Activated B cell treated with CpG ODN at 0.5 μM for 24 hours (primary cell): ENCODE measurements at regions not wholly inside any gene's neighbourhood (a gene's known extent, or its start where the extent isn't known, plus 50 kb on each side); places are given as distances from the start of the nearest gene placed in this dataset.

Experiments used
- ATAC-seq: fragments of 200-7000 bp; cut with Tn5 transposase; one replicate; pipeline ENCODE4 v1.10.0; 2021; ENCODE audit warnings: low read depth, mild to moderate bottlenecking, moderate library complexity
- CTCF ChIA-PET: fragments of 350-600 bp; sonication (Branson Sonifier 250); formaldehyde crosslinking; loops from one replicate; lab custom pipeline; 2021; ENCODE audit warnings: antibody characterized with exemption; lab: Charles Lee
- POLR2A ChIA-PET: fragments of 350-600 bp; sonication (Branson Sonifier 250); formaldehyde crosslinking; loops from one replicate; lab custom pipeline; 2021; ENCODE audit warnings: antibody characterized with exemption; lab: Charles Lee
- DNase-seq: peaks from one replicate; pipeline ENCODE4 v3.0.0; 2022
- H3K27ac Mint-ChIP-seq: one replicate; pipeline ENCODE4 v1.8.0; 2020; ENCODE audit warnings: mixed read lengths
- H3K27me3 Mint-ChIP-seq: one replicate; pipeline ENCODE4 v1.8.0; 2021; ENCODE audit warnings: mixed read lengths
- H3K36me3 Mint-ChIP-seq: one replicate; pipeline ENCODE4 v1.8.0; 2021; ENCODE audit warnings: low read depth, mixed read lengths
- H3K4me1 Mint-ChIP-seq: one replicate; pipeline ENCODE4 v1.8.0; 2021; ENCODE audit warnings: mixed read lengths
- H3K4me3 Mint-ChIP-seq: one replicate; pipeline ENCODE4 v1.8.0; 2020; ENCODE audit warnings: mild to moderate bottlenecking, mixed read lengths
- H3K9me3 Mint-ChIP-seq: one replicate; pipeline ENCODE4 v1.8.0; 2020; ENCODE audit warnings: mixed read lengths
- CTCF ChIP-seq: fragments of 200-600 bp; IDR thresholded peaks from one replicate; pipeline ENCODE4 v1.8.0; 2022; ENCODE audit warnings: antibody characterized with exemption, mild to moderate bottlenecking
- intact Hi-C: fragments of 100-400 bp; cut with micrococcal nuclease; formaldehyde crosslinking; loops from one replicate; pipeline ENCODE4 v1.15.1; 2024

GRCh38 chr7:138228119-138228518, 151.9 kb downstream of the AKR1D1 start:
- ATAC-seq (no peak), DNase-seq (no peak)
- H3K27ac Mint-ChIP-seq: no peak overlapping the region
- no peaks in the 10 kb centered on the region for H3K4me1 Mint-ChIP-seq
- no peaks in the 10 kb centered on the region for H3K27me3 Mint-ChIP-seq
- ChIA-PET POLR2A (no interaction called here), CTCF (no interaction called here)
- H3K9me3 Mint-ChIP-seq: peaks cover 11% of the 10 kb centered on the region
- H3K4me3 Mint-ChIP-seq: no peak overlapping the region
- TF ChIP-seq CTCF: no peak
- intact Hi-C loops: no loop called here
- no peaks in the 10 kb centered on the region for H3K36me3 Mint-ChIP-seq

DNA sequence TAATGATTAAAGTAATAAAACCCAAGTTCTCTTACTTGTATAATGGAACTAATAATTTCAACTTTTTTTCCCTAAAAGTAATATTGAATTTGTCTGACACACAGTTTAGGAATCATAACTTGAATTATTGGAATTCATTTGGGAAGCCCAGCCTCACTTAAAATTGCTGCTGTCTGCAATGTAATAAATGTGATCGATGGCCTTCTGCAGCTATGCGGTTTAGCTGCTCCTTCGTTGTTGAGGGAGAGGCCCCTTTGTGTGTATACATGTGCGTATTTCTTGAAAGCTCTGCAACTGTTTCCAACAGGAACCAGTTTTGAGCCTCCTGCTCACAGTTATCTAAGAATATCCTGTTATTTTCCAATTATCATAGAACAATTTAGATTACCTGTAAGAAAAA, 152.5 kb downstream of the AKR1D1 start:
- DNase-seq (no peak), ATAC-seq (no peak)
- no peaks in the 10 kb centered on the region for H3K27me3 Mint-ChIP-seq
- peaks cover 10% of the 10 kb centered on the region for H3K9me3 Mint-ChIP-seq
- intact Hi-C loops: no loop called here
- H3K36me3 Mint-ChIP-seq: no peaks in the 10 kb centered on the region
- ChIA-PET CTCF (no interaction called here), POLR2A (no interaction called here)
- no peak overlapping the region for H3K4me3 Mint-ChIP-seq
- no peaks in the 10 kb centered on the region for H3K4me1 Mint-ChIP-seq
- no peak overlapping the region for H3K27ac Mint-ChIP-seq
- TF ChIP-seq CTCF: no peak

DNA sequence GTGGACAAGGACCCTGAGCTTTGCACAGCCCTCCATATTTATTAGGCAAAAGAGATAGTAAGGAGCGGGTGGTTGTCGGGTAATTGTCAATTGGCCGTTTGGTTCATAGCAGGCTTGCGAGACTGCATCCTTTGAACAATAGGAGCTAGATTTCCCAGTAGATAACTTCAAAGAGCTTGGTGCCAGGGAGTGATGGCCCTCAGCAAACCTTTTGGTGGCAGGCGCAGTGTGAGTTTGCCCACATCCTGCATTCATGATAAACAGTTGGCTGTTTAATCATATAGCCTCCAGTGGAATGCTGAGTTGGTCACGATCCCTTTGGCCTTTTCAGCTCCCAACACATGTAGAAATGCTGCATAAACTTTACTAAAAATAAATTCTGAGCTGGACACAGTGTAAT, 156.9 kb downstream of the AKR1D1 start:
- intact Hi-C loops: no loop called here
- POLR2A ChIA-PET: no interaction called here
- CTCF ChIA-PET: no interaction called here
- no peak for TF ChIP-seq CTCF
- Mint-ChIP-seq H3K27me3 (no peaks in the 10 kb centered on the region), H3K4me1 (no peaks in the 10 kb centered on the region), H3K27ac (no peak overlapping the region), H3K9me3 (peaks cover 9% of the 10 kb centered on the region), H3K4me3 (no peak overlapping the region), H3K36me3 (no peaks in the 10 kb centered on the region)
- DNase-seq (no peak), ATAC-seq (no peak)

DNA sequence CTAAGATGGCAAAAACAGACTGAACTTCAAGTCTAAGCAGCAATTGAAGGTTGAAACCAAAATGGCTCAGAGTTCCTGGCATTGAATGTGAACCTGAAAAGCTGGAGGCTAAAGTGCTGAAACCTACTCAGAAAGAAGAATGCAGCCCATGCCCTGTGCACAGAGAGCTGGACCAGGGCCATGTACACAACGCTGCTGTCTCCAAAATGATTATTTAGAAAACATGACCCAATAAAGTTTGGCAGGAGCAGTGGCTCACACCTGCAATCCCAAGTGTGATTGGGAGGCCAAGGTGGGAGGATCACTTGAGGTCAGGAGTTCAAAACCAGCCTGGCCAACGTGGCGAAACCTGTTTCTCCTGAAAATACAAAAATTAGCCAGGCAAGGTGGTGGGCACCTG, 158.9 kb downstream of the AKR1D1 start:
- H3K27me3 Mint-ChIP-seq: no peaks in the 10 kb centered on the region
- intact Hi-C loops: no loop called here
- ATAC-seq (no peak), DNase-seq (no peak)
- H3K4me3 Mint-ChIP-seq: no peak overlapping the region
- CTCF ChIA-PET: no interaction called here
- POLR2A ChIA-PET: no interaction called here
- H3K27ac Mint-ChIP-seq: no peak overlapping the region
- H3K36me3 Mint-ChIP-seq: no peaks in the 10 kb centered on the region
- TF ChIP-seq CTCF: no peak
- no peaks in the 10 kb centered on the region for H3K4me1 Mint-ChIP-seq
- peaks cover 9% of the 10 kb centered on the region for H3K9me3 Mint-ChIP-seq

GRCh38 chr7:138237995-138238394, 161.7 kb downstream of the AKR1D1 start:
- H3K9me3 Mint-ChIP-seq: peaks cover 4% of the 10 kb centered on the region
- TF ChIP-seq CTCF: no peak
- H3K4me3 Mint-ChIP-seq: no peak overlapping the region
- ChIA-PET CTCF (no interaction called here), POLR2A (no interaction called here)
- H3K27me3 Mint-ChIP-seq: no peaks in the 10 kb centered on the region
- H3K36me3 Mint-ChIP-seq: no peaks in the 10 kb centered on the region
- DNase-seq (no peak), ATAC-seq (no peak)
- intact Hi-C loops: no loop called here
- no peak overlapping the region for H3K27ac Mint-ChIP-seq
- H3K4me1 Mint-ChIP-seq: no peaks in the 10 kb centered on the region
